D341Med (cell line): ENCODE measurements at regions not wholly inside any gene's neighbourhood (a gene's known extent, or its start where the extent isn't known, plus 50 kb on each side); places are given as distances from the start of the nearest gene placed in this dataset.

Experiments used
- DNase-seq: peaks from one replicate; pipeline ENCODE4 v3.0.0; 2012; ENCODE audit warnings: low spot score

DNA sequence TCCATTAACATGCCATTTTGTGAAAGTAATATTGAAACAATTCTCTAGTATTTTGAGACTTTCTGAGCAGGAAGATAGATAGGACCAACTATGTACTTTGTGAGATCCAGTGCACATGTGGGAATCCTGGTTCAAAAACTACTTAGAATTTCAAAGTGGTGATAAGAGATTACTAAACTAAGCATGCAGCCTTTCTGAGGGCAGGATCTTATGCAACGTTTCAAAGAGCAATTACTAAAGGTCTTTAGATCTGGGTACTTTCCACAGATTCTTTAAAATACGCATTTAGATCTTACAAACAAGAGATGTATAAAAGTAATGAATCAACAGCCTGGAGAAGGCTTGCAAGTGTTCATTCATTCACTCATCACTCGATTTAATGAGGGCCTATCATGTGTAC, 124.4 kb upstream of the TRIB2 start:
- DNase-seq = no peak

DNA sequence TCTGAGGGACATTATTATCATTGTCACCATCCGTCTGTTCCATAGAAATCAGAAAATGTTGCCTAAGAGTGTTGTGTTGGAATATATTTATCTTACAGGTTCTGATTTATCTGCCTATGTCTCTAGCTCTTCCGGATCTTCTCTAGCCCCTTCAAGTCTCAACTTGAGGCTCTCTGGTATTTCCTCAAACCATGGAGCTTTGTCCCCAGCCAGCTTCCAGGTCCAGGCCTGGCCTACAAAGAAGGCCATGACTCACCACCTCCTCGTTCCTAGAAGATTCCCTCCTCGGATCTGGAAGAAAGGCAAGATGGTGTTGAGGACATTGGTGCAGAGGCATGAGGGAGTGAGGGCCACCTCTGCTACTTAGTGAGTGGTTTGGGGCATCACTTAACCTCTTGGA, 122.1 kb upstream of the TRIB2 start:
- DNase-seq = no peak

DNA sequence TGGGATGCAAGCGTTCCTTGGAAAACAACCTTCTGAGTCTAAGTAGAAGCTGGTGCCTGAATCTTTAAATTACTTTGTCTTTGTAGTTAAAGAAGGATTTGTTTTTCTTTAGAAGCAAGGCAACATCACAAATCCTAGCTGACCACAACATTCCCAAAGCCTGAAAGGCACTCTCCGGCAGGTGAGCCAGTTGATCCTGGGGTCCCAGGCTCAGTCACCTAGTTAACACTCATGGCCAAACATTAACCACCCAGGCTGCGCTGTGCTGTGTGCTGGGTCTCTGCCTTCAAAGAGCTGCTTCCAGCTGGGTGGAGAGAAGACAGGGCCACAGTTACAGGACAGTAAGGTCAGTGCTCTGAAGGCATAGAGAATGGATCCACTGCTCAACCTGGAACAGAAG, 120.0 kb upstream of the TRIB2 start:
- no peak for DNase-seq

DNA sequence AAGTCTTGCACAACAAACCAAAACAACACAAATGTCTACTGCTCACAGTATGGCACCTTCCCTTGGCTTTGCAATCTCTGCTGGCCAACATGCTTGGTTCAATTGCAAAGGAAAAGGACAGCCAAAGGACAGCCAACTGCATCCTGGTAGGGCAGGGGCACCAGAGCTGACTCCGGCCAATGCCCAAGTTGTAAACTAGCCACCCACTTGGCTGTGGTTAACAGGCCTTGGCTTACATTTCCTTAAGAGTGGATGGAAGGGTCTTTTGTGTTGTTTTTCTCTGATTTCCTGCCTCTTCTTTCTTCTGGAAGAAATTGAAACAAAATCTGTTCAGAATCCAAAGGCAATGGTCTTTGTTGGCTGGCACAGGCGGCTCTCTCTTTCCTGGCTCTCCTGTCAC, 119.1 kb upstream of the TRIB2 start:
- DNase-seq = no peak

DNA sequence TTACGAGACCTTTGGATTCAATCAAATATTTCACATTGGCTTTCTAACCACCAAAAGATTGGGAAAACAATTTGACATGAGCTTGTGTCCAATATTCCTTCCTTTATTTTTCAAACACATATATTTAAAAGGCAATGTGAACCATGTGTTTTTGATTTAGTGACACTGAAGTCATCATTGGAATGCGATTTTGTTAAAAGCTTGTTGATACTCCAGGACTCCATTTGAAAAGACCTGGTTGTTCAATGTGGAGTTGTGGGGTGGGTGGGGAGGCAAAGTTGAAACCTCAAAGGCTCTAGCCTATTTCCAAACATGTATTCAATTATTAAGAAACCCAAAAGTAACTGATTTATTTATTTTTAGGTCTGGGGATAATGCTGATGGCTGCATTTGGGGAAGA, 114.1 kb upstream of the TRIB2 start:
- no peak for DNase-seq

DNA sequence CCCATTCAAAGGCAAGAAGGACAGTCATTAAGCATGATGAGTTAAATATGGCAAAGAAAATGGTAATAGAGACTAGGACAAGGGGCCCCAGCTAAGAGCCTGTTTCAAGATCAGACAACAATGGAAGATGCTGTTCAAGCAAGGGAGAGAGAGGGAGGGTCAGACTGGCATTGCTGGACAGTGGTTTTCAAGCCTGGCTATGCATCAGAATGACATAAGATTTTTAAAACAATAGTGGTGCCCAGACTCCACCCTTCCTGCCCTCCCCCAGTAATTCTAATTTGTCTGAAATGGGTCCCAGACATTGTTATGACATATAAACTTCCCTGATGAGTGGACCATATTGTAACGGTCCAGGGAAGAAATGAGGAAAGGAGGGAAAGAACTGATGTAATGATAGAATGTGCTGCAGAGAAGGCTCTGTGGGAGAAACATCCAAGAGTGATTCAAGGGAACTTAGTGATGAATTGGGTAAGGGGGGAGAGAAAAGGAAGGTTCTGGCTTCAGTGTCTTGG, 112.9 kb upstream of the TRIB2 start:
- no peak for DNase-seq

DNA sequence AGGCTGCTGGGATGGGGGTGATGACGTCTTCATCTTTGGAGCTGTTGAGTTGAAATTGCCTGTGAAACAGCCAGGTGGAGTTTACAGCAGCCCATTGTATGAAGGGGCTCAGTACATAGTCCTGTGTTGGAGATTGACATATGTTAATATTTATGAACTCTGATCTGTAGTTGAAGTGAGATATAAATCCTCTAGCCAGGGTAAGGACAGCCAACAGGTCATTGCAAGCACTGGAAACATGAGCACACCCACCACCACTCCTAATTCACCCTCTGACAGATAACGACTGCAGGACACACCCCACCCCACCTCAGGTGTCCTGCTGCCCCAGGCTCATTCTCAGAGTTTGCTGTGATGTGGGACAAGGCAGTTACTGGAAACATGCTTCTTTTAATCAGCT, 112.4 kb upstream of the TRIB2 start:
- DNase-seq = no peak

DNA sequence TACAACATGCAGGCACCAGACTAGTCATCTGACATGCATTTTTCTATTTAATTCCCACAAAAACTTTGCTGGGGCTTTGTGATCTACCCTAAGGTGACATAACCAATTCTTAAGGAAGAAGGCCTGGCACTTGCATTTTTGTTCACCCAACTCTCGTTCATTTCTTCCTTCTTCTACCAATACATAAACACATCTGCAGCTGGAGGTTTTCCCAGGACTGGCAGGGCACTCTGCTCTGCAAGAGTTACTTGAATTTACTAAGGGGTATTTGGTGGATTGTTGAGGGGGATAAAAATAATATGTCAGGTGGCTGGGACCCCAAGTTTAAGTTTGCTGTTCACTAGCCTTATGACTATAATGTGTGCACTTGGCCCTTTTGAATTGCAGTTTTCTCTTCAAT, 111.4 kb upstream of the TRIB2 start:
- no peak for DNase-seq

DNA sequence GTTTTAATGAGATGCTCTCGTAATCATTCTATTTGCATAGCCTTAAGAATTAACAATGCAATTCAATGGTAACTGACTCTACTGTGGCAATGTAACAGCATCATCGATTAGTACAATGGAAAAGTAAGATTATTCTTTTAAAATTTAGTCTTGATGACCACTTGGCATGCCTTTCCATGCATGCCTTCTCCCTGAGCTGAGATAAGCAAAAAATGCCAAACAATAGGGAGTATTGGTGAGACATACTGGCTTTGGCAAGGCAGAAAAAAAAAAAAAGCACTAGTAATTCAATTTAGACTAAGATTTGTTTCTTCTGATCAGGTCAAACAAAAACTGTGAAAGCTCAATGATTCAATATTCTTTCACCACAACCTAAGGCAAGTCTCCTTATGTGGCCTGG, 110.8 kb upstream of the TRIB2 start:
- DNase-seq = no peak

DNA sequence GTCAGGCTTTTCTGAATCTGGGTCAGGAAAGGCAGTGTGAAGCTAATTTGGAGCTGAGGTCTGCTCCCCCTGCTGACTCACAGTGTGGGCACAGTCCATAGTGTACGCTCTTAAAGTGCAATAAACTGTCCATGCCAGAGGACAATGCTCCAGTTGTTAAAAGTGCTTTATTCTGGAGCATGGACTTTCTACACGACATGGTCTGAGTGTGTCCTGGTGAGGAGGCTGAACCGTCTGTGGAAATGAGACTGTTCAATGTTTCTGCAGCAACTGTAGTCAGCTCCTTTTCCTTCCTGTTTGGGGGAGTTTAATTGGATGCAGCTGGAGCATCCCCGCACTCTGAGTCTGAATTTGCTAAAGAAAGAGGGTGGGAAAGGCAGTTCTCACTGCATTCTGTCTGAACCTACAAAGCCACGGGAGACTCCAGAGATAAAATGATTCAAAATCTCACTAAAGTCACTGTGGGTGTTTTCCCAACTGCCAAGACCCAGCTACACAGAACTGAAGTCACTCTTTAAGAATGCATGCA, 110.2 kb upstream of the TRIB2 start:
- DNase-seq = no peak

DNA sequence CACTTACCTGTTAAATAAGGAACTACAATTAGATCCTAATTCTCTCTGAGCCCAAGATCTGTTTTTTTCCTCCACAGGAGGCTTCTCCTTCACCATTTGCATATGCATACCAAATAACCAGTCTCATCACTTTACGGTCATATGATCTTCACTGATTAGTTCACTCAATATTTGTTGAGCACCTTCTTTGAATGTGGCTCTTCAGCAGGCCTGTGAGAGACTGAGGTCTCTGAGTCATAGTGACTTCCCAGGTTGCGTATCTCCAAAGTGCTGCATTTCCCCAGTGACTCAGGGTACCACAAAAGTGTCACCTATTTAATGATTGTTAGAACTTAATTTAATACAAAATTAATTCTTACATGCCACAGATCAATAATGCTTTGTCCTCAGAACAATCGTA, 108.8 kb upstream of the TRIB2 start:
- DNase-seq = no peak

DNA sequence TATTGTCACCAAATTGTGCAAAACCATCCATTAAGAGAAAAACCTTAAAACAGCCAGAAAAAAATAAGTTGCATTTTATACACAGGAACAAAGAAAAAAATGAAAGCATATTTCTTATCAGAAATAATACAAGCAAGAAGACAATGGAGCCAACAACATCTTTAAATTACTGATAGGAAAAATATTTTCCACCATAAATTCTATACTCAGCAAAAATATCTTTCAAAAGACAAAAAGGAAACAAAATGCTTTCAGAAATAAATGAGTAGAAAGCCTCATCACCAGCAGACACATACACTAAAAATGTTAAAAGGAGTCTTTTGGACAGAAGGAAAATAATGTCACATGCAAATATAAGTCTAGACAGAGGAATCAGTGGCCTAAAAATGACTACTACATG, 106.4 kb upstream of the TRIB2 start:
- no peak for DNase-seq

DNA sequence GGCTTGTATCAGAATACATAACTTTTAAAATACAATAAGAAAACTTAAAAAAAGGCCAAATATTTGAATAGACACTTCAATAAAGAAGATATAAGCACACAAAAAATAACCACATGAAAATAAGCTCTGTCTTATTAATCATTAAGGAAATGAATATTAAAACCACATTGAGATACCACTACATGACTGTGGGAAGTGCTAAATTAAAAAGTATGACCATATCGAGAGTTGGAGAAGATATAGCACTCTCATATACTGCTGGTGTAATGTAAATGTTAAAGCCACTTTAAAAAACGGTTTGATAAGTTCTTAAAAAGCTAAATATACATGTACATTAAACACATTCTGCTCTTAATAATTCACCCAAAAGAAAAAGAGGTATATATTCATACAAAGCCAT, 104.6 kb upstream of the TRIB2 start:
- no peak for DNase-seq

DNA sequence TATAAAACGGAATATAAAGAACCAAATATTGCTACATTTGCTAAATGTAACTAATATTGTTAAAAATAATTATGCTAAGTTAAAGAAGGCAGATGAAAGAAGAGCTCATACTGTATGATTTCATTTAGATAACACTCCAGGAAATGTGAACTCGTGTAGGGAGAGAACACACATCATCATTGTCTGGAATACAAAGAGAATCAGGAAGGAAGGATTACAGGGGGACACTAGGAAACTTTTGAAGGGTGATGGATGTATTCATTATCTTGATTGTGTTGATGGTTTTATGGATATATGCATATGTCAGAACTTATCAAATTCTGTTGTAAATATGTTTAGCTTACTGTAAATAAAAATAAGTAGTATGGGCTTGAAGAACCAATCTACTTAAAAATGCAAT, 104.1 kb upstream of the TRIB2 start:
- DNase-seq = no peak

DNA sequence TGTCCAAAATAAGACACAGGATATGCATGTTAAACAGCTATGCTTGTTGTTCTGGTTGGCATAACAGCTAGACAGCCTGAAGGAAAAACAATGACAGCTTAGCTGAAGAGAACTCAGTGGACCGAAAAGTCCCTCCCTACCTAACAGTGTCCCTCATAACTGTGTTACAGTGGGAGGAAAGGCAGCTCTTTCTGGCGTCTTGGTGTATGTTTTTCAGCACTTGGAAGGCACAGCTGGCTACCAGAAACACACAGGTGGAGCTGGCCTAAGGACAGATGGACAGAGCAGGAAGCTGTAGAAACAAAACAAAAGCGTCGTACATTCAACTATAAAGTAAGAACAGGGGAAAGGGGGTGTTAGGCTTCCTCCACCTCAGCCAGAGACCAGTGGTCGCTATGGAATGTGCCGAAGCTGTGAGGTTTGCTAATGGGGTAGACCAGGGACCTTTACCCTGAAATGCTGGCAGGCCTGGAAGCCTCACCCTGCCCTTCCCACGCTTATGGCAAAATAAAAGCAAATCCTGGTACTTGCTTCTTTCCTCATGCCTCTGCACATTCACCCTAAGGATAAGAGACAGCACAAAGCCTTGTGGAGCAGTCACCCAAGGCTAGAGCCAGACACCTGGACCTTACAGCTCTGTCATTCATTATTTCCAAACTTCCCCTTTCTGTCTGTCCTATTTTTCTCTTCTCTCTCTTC, 103.5 kb upstream of the TRIB2 start:
- no peak for DNase-seq

DNA sequence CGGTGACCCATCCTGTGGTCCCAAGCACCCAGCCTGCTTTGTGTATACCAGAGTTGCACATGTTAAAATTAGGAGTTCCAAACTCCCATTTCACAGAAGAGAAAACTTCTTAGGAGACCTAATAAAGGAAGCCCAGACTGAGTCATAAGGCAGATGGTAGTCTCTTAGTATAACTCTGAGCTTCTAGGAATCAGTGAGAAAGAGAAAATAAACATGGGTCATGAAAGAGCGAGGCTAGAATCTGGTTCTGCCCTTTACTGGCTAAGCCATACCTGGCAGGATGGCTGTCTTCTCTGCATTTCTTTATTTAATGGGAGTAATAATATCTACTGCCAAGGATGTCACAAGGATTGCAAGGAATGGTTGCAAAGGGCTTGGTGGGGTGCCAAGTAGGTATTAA, 101.2 kb upstream of the TRIB2 start:
- DNase-seq = no peak

DNA sequence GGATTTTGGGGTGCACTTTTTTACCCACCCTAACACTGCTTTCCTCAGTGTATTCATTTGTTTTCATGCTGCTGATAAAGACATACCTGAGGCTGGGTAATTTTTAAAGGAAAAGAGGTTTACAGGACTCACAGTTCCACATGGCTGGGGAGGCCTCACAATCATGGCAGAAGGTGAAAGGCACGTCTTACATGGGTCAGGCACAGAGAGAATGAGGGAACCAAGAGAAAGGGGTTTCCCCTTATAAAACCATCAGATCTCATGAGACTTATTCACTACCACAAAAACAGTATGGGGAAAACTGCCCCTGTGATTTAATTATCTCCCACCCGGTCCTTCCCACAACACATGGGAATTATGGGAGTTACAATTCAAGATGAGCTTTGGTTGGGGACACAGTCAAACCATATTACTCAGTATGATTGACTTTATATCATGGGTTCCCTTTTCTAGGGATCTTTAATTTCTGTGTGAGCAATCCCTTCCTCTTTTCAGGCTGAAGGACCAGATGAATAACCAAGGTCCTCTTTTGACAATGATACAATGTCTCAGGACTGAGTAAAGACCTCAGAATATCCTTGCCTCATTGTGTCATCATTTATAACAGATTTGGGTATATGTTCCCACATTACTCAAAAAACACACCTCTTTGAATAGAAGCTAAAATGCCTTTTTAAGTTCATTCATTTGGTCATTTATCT, 100.1 kb upstream of the TRIB2 start:
- no peak for DNase-seq

DNA sequence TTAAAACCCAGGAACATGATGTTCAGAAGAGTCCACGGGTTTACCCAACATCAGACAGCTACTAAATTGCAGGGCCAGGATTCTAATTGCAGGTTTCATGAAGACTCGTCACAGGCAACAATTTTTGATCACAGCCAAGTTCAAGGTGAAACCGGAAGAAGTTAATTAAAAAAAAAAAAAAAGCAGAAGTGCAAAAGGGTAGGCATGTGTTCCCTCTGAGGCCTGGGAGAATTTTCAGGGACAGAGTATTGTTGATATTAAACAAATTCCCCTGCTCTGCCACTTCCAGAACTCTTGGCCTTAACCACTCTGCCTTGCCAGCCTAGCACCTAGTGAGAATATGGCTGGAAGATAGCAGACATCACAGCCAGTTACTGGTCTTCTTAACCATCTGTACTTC, 99.4 kb upstream of the TRIB2 start:
- DNase-seq = no peak

DNA sequence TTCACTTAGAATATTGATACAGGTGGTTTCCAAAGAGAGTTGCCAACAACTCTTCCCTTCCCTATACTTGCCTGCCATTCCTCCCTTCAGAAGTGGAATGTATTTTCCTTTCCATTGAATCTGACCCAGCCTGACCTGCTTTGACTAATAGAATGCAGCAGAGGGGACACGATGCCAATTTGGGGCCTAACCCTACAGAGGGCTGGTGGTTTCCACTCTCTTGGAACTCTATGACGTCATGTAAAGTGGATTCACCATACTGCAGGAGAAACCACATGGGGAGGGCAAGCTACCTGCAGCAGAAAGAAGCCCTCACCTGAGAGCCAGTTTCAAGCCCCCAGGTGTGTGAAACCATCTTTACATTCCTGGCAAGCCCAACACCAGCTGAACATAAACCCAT, 98.9 kb upstream of the TRIB2 start:
- no peak for DNase-seq

DNA sequence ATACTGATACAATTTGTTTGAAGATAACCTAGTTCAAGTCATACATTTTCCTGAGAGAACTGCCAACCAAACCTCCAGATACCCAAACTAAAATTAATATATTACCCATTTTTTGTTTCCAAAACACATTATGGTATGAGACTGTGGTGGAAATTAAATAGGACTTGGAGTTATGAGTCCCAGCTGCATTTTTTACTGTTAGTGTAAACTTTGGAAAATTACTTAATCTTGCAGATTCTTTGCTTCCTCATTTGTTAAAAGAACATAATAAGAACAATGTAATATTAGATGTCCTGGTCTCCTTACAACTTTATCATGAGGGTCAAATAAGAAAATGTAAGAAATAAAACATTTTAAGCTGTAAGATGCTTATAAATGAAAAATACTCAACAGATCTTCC, 98.2 kb upstream of the TRIB2 start:
- DNase-seq = no peak

DNA sequence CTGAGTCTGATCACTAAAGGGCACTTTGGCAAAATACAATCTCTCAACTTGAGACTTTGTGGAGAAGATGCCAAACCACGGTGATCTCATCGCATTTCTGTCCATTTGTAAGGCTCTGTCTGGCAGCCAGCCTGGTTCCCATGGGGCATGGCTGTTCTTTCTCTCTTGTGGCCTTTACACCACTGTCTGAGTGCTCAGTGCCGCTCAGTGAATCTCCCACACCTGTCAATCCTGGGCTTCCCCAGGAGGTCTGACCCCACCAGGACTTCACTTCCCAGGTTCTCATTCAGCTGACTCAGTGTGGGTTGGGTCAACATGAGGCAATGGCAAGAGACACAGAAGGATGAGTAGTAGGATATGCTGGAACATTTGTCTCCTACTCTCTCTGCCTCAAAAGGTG, 96.8 kb upstream of the TRIB2 start:
- DNase-seq = no peak

DNA sequence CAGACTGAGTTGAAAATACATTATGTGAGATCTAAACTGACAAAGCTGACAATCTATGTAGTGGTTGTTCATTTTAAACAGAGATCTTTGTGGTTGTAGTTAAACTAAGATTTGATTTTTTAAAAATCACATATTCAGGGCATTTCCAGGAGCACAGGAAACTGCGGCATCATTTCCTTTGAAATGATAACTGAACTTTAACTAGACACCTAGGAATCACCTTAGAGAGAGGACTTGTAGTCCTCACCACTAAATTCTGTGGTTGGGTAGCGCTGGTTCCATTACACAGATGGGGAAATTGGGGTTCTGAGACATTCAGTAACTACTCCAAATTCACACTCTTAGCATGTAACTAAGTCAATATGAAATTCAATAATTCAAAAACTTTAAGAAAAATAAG, 96.0 kb upstream of the TRIB2 start:
- DNase-seq = no peak

DNA sequence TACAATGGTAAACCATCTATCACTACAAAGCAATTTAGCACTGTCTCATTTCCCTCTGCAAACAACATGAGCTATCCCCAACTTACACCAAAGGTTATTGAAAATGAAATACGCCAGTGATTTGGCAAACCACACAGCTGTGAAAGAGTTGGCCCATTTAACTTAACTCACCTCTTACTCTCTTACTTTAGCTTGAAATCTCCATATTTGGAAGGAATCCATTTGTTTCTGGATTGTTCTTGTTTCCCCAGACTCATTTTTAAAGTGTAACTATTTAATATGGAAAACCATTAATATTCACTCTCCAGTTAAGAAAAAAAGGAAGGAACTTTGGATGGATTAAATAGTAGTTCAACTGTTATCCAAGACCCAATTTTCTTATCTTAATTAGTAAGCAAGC, 93.7 kb upstream of the TRIB2 start:
- no peak for DNase-seq

DNA sequence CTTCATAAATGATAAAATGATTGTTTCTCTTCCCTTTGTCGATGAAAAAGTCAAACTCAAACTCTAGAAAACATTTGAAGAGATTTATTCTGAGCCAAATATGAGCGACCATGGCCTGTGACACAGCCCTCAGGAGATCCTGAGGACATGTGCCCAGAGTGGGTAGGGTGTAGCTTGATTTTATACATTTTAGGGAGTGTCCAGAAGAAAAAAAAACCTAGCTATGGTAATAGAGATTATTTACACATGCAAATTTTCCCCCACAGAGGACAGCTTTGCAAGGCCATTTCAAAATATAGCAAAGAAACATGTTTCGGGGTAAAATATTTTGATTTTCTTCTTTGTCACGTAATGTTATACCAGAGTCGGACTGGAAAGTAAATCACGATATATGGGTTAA, 92.4 kb upstream of the TRIB2 start:
- DNase-seq = no peak
